ENCODE measurements at regions not wholly inside any gene's neighbourhood (a gene's known extent, or its start where the extent isn't known, plus 50 kb on each side); places are given as distances from the start of the nearest gene placed in this dataset.
A peak's percentile ranks its signal among the peaks of the same experiment; 100 is the strongest.

- Histone ChIP-seq H3K36me3 (ENCODE audit: control insufficient read depth, insufficient read depth, low read length) (no peaks in the 10 kb centered on the region), H3K4me3 (ENCODE audit: low read depth in 2 of 2, low read length in 2 of 2) (no peak overlapping the region), H3K9me3 (ENCODE audit: control insufficient read depth, insufficient read depth, low read depth, low read length) (no peaks in the 10 kb centered on the region), H3K27me3 (ENCODE audit: control insufficient read depth, insufficient read depth, low read length) (no peaks in the 10 kb centered on the region), H3K27ac (ENCODE audit: low read length) (no peak overlapping the region), H3K4me1 (ENCODE audit: control insufficient read depth, insufficient read depth, low read length) (no peaks in the 10 kb centered on the region)
- ChIA-PET POLR2A (no interaction called here), CTCF (no interaction called here)
- intact Hi-C loops (cut with micrococcal nuclease; ENCODE audit: unreplicated experiment) (no loop called here), in situ Hi-C loops (cut with HindIII; ENCODE audit: low pct_unique_long_range_greater_than_20kb, low sequenced_read_pairs) (no loop called here)
- ATAC-seq (peak; percentile 29; the same call in 1 of the 2 replicates), DNase-seq (ENCODE audit: low read depth, low spot score) (no peak)
- no peak for TF ChIP-seq SIN3A (IDR thresholded peaks at IDR 0.05; ENCODE audit: borderline replicate concordance, insufficient read depth, low read depth, low read length)
- TF ChIP-seq, protein P1, sequence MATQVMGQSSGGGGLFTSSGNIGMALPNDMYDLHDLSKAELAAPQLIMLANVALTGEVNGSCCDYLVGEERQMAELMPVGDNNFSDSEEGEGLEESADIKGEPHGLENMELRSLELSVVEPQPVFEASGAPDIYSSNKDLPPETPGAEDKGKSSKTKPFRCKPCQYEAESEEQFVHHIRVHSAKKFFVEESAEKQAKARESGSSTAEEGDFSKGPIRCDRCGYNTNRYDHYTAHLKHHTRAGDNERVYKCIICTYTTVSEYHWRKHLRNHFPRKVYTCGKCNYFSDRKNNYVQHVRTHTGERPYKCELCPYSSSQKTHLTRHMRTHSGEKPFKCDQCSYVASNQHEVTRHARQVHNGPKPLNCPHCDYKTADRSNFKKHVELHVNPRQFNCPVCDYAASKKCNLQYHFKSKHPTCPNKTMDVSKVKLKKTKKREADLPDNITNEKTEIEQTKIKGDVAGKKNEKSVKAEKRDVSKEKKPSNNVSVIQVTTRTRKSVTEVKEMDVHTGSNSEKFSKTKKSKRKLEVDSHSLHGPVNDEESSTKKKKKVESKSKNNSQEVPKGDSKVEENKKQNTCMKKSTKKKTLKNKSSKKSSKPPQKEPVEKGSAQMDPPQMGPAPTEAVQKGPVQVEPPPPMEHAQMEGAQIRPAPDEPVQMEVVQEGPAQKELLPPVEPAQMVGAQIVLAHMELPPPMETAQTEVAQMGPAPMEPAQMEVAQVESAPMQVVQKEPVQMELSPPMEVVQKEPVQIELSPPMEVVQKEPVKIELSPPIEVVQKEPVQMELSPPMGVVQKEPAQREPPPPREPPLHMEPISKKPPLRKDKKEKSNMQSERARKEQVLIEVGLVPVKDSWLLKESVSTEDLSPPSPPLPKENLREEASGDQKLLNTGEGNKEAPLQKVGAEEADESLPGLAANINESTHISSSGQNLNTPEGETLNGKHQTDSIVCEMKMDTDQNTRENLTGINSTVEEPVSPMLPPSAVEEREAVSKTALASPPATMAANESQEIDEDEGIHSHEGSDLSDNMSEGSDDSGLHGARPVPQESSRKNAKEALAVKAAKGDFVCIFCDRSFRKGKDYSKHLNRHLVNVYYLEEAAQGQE (IDR thresholded peaks at IDR 0.05; ENCODE audit: insufficient read depth in 1 of 2, low read depth in 2 of 2, low read length in 1 of 2), result peak; percentile 80 to 84
- no TSS peak for BruUV-seq (replicated peaks)
Measured at GRCh38 chr15:77709135-77709886, 76.6 kb upstream of the LINGO1 start.

GRCh38 chr15:77706482-77707244 is 74.0 kb upstream of the LINGO1 start:
- ATAC-seq (no peak), DNase-seq (ENCODE audit: low read depth, low spot score) (no peak)
- BruUV-seq (replicated peaks), result no TSS peak
- Histone ChIP-seq H3K27ac (ENCODE audit: low read length) (no peak overlapping the region), H3K4me3 (ENCODE audit: low read depth in 2 of 2, low read length in 2 of 2) (no peak overlapping the region), H3K9me3 (ENCODE audit: control insufficient read depth, insufficient read depth, low read depth, low read length) (no peaks in the 10 kb centered on the region), H3K36me3 (ENCODE audit: control insufficient read depth, insufficient read depth, low read length) (no peaks in the 10 kb centered on the region), H3K4me1 (ENCODE audit: control insufficient read depth, insufficient read depth, low read length) (no peaks in the 10 kb centered on the region), H3K27me3 (ENCODE audit: control insufficient read depth, insufficient read depth, low read length) (no peaks in the 10 kb centered on the region)
- ChIA-PET CTCF (no interaction called here), POLR2A (no interaction called here)
- intact Hi-C loops (cut with micrococcal nuclease; ENCODE audit: unreplicated experiment) (no loop called here), in situ Hi-C loops (cut with HindIII; ENCODE audit: low pct_unique_long_range_greater_than_20kb, low sequenced_read_pairs) (no loop called here)
- TF ChIP-seq POLR2AphosphoS5 (IDR thresholded peaks at IDR 0.05; ENCODE audit: low read depth, low read length) (no peak), SIN3A (IDR thresholded peaks at IDR 0.05; ENCODE audit: borderline replicate concordance, insufficient read depth, low read depth, low read length) (no peak), CTCF (IDR thresholded peaks at IDR 0.05) (no peak), TCF7L2 (IDR thresholded peaks at IDR 0.05; ENCODE audit: low read depth, low read length) (no peak)
- TF ChIP-seq, protein P1 (IDR thresholded peaks at IDR 0.05; ENCODE audit: insufficient read depth in 1 of 2, low read depth in 2 of 2, low read length in 1 of 2), result no peak

Measured in Panc1 (cell line).